HFFc6 (cell line): ENCODE measurements at regions not wholly inside any gene's neighbourhood (a gene's known extent, or its start where the extent isn't known, plus 50 kb on each side); places are given as distances from the start of the nearest gene placed in this dataset.
A peak's percentile ranks its signal among the peaks of the same experiment; 100 is the strongest.

ENCODE experiments used
- DNase-seq: peaks from one replicate; pipeline ENCODE4 v3.0.0-alpha.2; 2018
- H3K27ac Mint-ChIP-seq: 2 replicates; pipeline ENCODE4 v1.8.0; 2020; ENCODE audit warnings: mild to moderate bottlenecking, mixed read lengths
- H3K27me3 Mint-ChIP-seq: 2 replicates; pipeline ENCODE4 v1.8.0; 2021; ENCODE audit warnings: mild to moderate bottlenecking, moderate library complexity, mixed read lengths; ENCODE audit not compliant: insufficient read depth
- H3K36me3 Mint-ChIP-seq: 2 replicates; pipeline ENCODE4 v1.8.0; 2021; ENCODE audit warnings: low read depth, mixed read lengths
- H3K4me1 Mint-ChIP-seq: 2 replicates; pipeline ENCODE4 v1.8.0; 2020; ENCODE audit warnings: low read depth, mixed read lengths
- H3K4me3 Mint-ChIP-seq: 2 replicates; pipeline ENCODE4 v1.8.0; 2020; ENCODE audit warnings: mild to moderate bottlenecking, moderate library complexity, mixed read lengths
- H3K9me3 Mint-ChIP-seq: 2 replicates; pipeline ENCODE4 v1.8.0; 2020; ENCODE audit warnings: mild to moderate bottlenecking, mixed read lengths
- TF ChIP-seq, protein P1 (sequence below): fragments of 200-600 bp; sonication (generic); IDR thresholded peaks from 2 replicates; pipeline ENCODE4 v1.5.0; 2021; ENCODE audit warnings: antibody characterized with exemption, mild to moderate bottlenecking

DNA sequence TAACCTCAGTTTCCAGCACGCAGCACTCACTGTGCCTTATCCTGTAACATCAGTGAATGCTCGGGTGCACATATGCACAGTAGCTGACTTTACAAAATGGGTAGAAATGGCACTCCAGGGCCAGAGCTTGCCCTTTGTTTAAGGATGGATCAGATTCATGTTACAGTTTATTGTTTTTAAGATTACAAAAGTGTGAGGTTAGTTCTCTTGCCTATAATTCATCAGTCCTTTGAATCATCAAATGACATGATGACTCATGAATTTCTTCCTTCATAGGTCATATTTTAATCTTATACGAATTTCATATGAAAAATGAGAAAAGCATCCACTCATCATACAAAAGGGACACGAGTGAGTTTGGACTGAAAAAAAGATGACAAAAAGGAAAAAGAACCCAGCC, 545.3 kb downstream of the GBE1 start:
- Mint-ChIP-seq H3K27ac (no peak overlapping the region), H3K36me3 (no peaks in the 10 kb centered on the region), H3K27me3 (peaks cover 4% of the 10 kb centered on the region; the same call in 1 of the 2 replicates), H3K9me3 (no peaks in the 10 kb centered on the region), H3K4me1 (peaks cover 10% of the 10 kb centered on the region; the same call in 1 of the 2 replicates), H3K4me3 (no peak overlapping the region)
- TF ChIP-seq, protein P1, sequence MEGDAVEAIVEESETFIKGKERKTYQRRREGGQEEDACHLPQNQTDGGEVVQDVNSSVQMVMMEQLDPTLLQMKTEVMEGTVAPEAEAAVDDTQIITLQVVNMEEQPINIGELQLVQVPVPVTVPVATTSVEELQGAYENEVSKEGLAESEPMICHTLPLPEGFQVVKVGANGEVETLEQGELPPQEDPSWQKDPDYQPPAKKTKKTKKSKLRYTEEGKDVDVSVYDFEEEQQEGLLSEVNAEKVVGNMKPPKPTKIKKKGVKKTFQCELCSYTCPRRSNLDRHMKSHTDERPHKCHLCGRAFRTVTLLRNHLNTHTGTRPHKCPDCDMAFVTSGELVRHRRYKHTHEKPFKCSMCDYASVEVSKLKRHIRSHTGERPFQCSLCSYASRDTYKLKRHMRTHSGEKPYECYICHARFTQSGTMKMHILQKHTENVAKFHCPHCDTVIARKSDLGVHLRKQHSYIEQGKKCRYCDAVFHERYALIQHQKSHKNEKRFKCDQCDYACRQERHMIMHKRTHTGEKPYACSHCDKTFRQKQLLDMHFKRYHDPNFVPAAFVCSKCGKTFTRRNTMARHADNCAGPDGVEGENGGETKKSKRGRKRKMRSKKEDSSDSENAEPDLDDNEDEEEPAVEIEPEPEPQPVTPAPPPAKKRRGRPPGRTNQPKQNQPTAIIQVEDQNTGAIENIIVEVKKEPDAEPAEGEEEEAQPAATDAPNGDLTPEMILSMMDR = no peak
- DNase-seq = no peak

DNA sequence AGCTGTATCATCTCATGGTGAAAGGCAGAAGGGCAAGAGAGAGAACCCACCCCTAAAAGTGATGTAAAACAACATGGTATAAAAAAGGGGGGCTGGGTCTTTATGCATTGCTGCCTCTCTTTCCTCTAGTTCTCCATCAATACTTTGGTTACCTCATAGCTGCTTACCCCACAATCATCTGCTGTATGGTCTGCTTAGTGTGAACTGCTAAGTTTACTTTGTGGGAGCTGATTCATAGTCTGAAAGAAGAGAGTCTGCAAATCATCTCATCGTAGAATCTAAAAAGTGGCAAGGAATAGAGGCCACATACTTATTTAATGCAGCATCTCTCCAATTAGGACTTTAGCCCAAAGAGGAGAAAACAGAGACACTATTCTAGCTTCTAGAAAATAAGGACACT, 546.8 kb downstream of the GBE1 start:
- H3K27ac Mint-ChIP-seq = no peak overlapping the region
- H3K4me3 Mint-ChIP-seq = no peak overlapping the region
- no peaks in the 10 kb centered on the region for H3K36me3 Mint-ChIP-seq
- no peaks in the 10 kb centered on the region for H3K9me3 Mint-ChIP-seq
- no peak for DNase-seq
- H3K27me3 Mint-ChIP-seq = no peaks in the 10 kb centered on the region; the same call in 1 of the 2 replicates
- H3K4me1 Mint-ChIP-seq = peaks cover 10% of the 10 kb centered on the region; the same call in 1 of the 2 replicates
- TF ChIP-seq, protein P1 = no peak

DNA sequence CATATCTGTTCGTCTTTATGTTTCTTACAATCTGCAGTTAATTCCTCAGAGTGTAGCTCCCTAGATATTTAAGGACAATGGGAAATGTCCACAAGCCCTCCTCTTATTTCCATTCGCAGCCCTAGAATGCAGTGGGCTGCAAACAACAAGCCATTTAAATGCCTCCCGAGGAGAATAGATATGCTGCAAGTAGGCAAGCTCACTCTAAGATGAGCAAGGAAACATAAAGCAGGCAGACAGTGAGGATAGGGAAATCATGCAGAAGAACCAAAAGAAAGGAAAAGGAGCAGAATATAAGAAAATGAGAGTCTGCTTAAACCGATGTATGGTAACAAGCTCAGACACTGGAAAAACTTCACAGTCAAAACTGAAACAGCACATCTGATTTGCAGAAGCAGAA, 561.9 kb downstream of the GBE1 start:
- Mint-ChIP-seq H3K9me3 (no peaks in the 10 kb centered on the region), H3K4me1 (no peaks in the 10 kb centered on the region), H3K36me3 (no peaks in the 10 kb centered on the region), H3K27me3 (peaks cover 3% of the 10 kb centered on the region; the same call in 1 of the 2 replicates), H3K27ac (no peak overlapping the region), H3K4me3 (peak overlapping the region; percentile 11)
- DNase-seq = no peak
- TF ChIP-seq, protein P1 = no peak

DNA sequence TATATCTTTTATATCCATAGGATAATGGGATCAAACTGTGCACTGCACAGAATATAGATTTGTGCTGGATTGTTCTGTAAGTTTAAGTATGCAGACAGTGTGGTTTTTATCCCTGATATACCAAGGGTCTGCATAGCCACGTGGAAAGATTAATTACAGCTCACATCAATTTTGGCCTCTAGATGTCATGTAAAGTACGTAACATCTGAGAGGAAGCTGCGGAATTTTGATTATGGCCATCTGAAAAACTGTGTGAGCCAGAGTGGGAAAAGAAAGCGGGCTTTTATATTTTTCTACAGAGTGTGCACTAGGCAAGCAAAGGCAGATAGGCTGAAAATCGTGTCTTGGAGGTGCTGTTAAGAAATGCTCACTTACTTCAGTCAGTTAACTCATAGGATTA, 562.7 kb downstream of the GBE1 start:
- Mint-ChIP-seq H3K36me3 (no peaks in the 10 kb centered on the region), H3K9me3 (no peaks in the 10 kb centered on the region), H3K27me3 (peaks cover 3% of the 10 kb centered on the region; the same call in 1 of the 2 replicates), H3K4me3 (0 out of 2 replicates have a peak overlapping the region, but pooled peaks have one; percentile 10), H3K4me1 (no peaks in the 10 kb centered on the region), H3K27ac (no peak overlapping the region)
- DNase-seq = no peak
- TF ChIP-seq, protein P1 = no peak

DNA sequence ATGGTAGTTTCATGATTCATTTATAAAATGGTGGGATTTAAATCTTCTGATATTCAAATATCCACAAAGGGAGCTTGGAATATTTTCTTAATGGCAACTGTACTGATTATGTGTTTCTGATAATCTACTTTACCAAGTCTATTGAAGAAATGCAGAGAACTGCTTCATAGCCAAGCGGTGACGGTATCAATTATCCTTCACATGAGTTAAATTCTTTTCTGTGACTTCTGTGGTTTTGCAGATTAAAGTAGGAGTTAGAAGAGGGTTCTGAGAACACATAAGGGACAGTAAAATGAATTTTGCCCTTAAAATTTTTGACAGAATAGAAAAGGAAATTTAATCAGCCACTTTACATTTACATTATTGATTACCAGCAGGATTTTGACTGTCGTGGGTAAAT, 563.2 kb downstream of the GBE1 start:
- no peaks in the 10 kb centered on the region for H3K36me3 Mint-ChIP-seq
- H3K9me3 Mint-ChIP-seq = no peaks in the 10 kb centered on the region
- H3K4me1 Mint-ChIP-seq = no peaks in the 10 kb centered on the region
- peaks cover 3% of the 10 kb centered on the region; the same call in 1 of the 2 replicates for H3K27me3 Mint-ChIP-seq
- TF ChIP-seq, protein P1 = no peak
- H3K4me3 Mint-ChIP-seq = no peak overlapping the region
- no peak for DNase-seq
- no peak overlapping the region for H3K27ac Mint-ChIP-seq

DNA sequence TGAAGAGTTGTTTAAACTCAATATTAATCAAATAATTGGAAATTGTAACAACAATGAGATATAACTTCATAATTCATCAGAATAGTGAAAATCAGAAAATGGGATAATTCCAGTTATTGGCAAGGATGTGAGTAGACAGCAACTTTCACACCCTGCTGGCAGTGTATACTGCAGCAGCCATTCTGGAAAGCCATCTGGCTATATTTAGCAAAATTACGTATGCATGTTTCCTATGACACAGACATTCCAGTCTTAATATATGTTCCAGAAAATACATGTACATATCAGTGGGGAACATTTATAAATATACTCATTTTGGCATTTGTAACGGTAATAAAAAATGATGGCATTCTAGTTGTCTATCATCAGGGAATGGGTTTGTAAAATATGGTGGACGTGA, 564.1 kb downstream of the GBE1 start:
- DNase-seq = no peak
- H3K4me1 Mint-ChIP-seq = no peaks in the 10 kb centered on the region
- H3K27ac Mint-ChIP-seq = no peak overlapping the region
- no peaks in the 10 kb centered on the region for H3K36me3 Mint-ChIP-seq
- peaks cover 3% of the 10 kb centered on the region; the same call in 1 of the 2 replicates for H3K27me3 Mint-ChIP-seq
- no peak overlapping the region for H3K4me3 Mint-ChIP-seq
- H3K9me3 Mint-ChIP-seq = no peaks in the 10 kb centered on the region
- TF ChIP-seq, protein P1 = no peak
